ENCODE measurements at regions not wholly inside any gene's neighbourhood (a gene's known extent, or its start where the extent isn't known, plus 50 kb on each side); places are given as distances from the start of the nearest gene placed in this dataset.
A peak's percentile ranks its signal among the peaks of the same experiment; 100 is the strongest.
"Not testable (repeated sequence)": the region's sequence is repeated elsewhere in the genome, so short reads cannot be mapped to it uniquely, and the experiment has no call there.

- DNase-seq = no peak
These were observed 93.2 kb upstream of the ARL4C start for GRCh38 chr2:234590076-234590475.

GRCh38 chr2:234588054-234588430 is 91.2 kb upstream of the ARL4C start:
- DNase-seq = no peak

GRCh38 chr2:234587341-234588053 is 90.6 kb upstream of the ARL4C start:
- no peak for DNase-seq

GRCh38 chr2:234583331-234583730 is 86.5 kb upstream of the ARL4C start:
- DNase-seq = no peak

- DNase-seq = no peak
These were observed 83.8 kb upstream of the ARL4C start for GRCh38 chr2:234580686-234581085.

GRCh38 chr2:234579231-234579962 is 82.5 kb upstream of the ARL4C start:
- DNase-seq = no peak

- DNase-seq = no peak
These were observed 81.5 kb upstream of the ARL4C start for GRCh38 chr2:234578389-234578788.

- no peak for DNase-seq
These were observed 80.3 kb upstream of the ARL4C start for GRCh38 chr2:234577191-234577590.

GRCh38 chr2:234571620-234572407 is 74.9 kb upstream of the ARL4C start:
- DNase-seq = no peak

- no peak for DNase-seq
These were observed 73.6 kb upstream of the ARL4C start for GRCh38 chr2:234570476-234570875.

- no peak for DNase-seq
These were observed 73.0 kb upstream of the ARL4C start for GRCh38 chr2:234569776-234570430.

- no peak for DNase-seq
These were observed 69.7 kb upstream of the ARL4C start for GRCh38 chr2:234566622-234567021.

GRCh38 chr2:234565842-234566619 is 69.2 kb upstream of the ARL4C start:
- DNase-seq = no peak

GRCh38 chr2:234565201-234565600 is 68.3 kb upstream of the ARL4C start:
- DNase-seq = no peak

GRCh38 chr2:234564699-234565098 is 67.8 kb upstream of the ARL4C start:
- DNase-seq = peak; percentile 89

GRCh38 chr2:234559609-234560008 is 62.7 kb upstream of the ARL4C start:
- no peak for DNase-seq

- DNase-seq = no peak
These were observed 61.8 kb upstream of the ARL4C start for GRCh38 chr2:234558642-234559041.

- no peak for DNase-seq
These were observed 60.1 kb upstream of the ARL4C start for GRCh38 chr2:234556848-234557573.

- DNase-seq = no peak
These were observed 58.9 kb upstream of the ARL4C start for GRCh38 chr2:234555616-234556249.

- no peak for DNase-seq
These were observed 58.3 kb upstream of the ARL4C start for GRCh38 chr2:234555161-234555560.

- not testable (repeated sequence) for DNase-seq
These were observed 56.3 kb upstream of the ARL4C start for GRCh38 chr2:234553223-234553622.
